ENCODE measurements at regions not wholly inside any gene's neighbourhood (a gene's known extent, or its start where the extent isn't known, plus 50 kb on each side); places are given as distances from the start of the nearest gene placed in this dataset.
"Not testable (repeated sequence)": the region's sequence is repeated elsewhere in the genome, so short reads cannot be mapped to it uniquely, and the experiment has no call there.

DNA sequence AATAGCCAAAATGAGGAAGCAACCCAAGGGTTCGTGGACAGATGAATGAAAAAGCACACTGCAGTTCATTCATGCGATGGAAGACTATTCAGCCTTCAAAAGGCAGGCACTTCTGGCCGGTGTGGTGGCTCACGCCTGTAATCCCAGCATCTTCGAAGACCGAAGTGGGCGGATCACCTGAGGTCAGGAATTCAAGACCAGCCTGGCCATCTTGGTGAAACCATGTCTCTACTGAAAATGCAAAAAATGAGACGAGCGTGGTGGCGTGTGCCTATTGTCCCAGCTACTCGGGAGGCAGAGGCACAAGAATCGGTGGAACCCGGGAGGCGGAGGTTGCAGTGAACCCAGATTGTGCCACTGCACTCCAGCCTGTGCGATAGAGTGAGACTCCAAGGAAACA is 114.1 kb upstream of the HMX1 start:
- TF ChIP-seq, protein P1, sequence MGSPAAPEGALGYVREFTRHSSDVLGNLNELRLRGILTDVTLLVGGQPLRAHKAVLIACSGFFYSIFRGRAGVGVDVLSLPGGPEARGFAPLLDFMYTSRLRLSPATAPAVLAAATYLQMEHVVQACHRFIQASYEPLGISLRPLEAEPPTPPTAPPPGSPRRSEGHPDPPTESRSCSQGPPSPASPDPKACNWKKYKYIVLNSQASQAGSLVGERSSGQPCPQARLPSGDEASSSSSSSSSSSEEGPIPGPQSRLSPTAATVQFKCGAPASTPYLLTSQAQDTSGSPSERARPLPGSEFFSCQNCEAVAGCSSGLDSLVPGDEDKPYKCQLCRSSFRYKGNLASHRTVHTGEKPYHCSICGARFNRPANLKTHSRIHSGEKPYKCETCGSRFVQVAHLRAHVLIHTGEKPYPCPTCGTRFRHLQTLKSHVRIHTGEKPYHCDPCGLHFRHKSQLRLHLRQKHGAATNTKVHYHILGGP (tag by site-specific recombination; IDR thresholded peaks at IDR 0.05): not testable (repeated sequence)
- TF ChIP-seq ZNF660 (tag by site-specific recombination; IDR thresholded peaks at IDR 0.05); ZNF335 (tag by site-specific recombination; conservative IDR thresholded peaks at IDR 0.05); ZNF558 (tag by site-specific recombination; IDR thresholded peaks at IDR 0.05); ZBTB7A (tag by site-specific recombination; IDR thresholded peaks at IDR 0.05; ENCODE audit: low read depth); ZNF654 (tag by site-specific recombination; IDR thresholded peaks at IDR 0.05; ENCODE audit: low read depth); ZNF670 (tag by site-specific recombination; IDR thresholded peaks at IDR 0.05; ENCODE audit: low read depth): not testable (repeated sequence)
- TF ChIP-seq, protein P2, sequence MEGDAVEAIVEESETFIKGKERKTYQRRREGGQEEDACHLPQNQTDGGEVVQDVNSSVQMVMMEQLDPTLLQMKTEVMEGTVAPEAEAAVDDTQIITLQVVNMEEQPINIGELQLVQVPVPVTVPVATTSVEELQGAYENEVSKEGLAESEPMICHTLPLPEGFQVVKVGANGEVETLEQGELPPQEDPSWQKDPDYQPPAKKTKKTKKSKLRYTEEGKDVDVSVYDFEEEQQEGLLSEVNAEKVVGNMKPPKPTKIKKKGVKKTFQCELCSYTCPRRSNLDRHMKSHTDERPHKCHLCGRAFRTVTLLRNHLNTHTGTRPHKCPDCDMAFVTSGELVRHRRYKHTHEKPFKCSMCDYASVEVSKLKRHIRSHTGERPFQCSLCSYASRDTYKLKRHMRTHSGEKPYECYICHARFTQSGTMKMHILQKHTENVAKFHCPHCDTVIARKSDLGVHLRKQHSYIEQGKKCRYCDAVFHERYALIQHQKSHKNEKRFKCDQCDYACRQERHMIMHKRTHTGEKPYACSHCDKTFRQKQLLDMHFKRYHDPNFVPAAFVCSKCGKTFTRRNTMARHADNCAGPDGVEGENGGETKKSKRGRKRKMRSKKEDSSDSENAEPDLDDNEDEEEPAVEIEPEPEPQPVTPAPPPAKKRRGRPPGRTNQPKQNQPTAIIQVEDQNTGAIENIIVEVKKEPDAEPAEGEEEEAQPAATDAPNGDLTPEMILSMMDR (tag by site-specific recombination; IDR thresholded peaks at IDR 0.05): not testable (repeated sequence)
- TF ChIP-seq, protein P3, sequence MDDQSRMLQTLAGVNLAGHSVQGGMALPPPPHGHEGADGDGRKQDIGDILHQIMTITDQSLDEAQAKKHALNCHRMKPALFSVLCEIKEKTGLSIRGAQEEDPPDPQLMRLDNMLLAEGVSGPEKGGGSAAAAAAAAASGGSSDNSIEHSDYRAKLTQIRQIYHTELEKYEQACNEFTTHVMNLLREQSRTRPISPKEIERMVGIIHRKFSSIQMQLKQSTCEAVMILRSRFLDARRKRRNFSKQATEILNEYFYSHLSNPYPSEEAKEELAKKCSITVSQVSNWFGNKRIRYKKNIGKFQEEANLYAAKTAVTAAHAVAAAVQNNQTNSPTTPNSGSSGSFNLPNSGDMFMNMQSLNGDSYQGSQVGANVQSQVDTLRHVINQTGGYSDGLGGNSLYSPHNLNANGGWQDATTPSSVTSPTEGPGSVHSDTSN (CRISPR knock-in tag; IDR thresholded peaks at IDR 0.05): not testable (repeated sequence)
